LNCAP (cell line): ENCODE measurements at regions not wholly inside any gene's neighbourhood (a gene's known extent, or its start where the extent isn't known, plus 50 kb on each side); places are given as distances from the start of the nearest gene placed in this dataset.

Experiments
- CTCF ChIP-seq: fragments of 450-650 bp; IDR thresholded peaks from 2 replicates; pipeline ENCODE4 v1.5.1; 2017; ENCODE audit warnings: mild to moderate bottlenecking

- TF ChIP-seq CTCF: no peak
These were observed 380.6 kb downstream of the RAB28 start for GRCh38 chr4:13103382-13104015.

GRCh38 chr4:13102092-13102742 lies 381.9 kb downstream of the RAB28 start:
- no peak for TF ChIP-seq CTCF

DNA sequence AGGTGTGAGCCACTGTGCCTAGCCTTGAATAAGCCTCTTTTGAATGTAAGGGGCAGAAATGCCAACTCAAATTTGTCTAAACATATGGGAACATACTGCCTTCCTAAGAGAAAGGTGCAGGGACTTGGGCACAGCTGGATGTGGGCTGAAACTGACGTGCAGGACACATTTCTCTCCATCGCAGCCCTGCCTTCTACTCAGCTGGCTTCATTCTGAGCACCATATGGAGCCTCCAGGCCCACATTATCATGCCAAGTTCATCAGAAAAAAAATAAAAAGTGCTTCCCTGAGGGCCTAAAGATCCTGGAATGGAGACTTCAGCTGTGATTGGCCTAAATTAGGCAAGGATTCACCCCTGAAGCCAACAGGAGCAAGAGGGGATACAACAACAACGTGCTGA lies 386.2 kb downstream of the RAB28 start:
- TF ChIP-seq CTCF: no peak

GRCh38 chr4:13095722-13096121 lies 388.4 kb downstream of the RAB28 start:
- TF ChIP-seq CTCF: no peak

GRCh38 chr4:13093170-13093569 lies 391.0 kb downstream of the RAB28 start:
- TF ChIP-seq CTCF: no peak

DNA sequence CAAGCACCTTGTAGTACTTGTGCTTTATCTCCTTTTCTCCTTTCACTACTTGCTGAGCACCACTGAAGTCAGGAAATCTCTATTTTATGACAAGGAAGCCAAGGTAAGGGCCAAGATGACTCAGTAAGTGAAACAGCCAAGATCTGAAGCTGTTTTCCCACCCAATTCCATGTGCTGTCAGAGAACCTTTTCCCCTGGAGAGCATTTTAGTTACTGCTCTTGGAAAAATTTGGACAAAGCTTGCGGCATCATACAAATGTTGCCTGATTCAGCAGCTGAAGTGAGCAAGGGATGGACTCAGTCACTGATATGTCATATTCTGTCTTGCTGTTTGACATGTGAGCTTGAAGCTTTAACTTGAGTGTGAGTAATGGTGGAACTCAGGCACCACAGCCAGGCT lies 391.4 kb downstream of the RAB28 start:
- no peak for TF ChIP-seq CTCF

- TF ChIP-seq CTCF: no peak
These were observed 394.5 kb downstream of the RAB28 start for GRCh38 chr4:13089659-13089998.
